CD1c-positive myeloid dendritic cell (primary cell): ENCODE measurements at regions not wholly inside any gene's neighbourhood (a gene's known extent, or its start where the extent isn't known, plus 50 kb on each side); places are given as distances from the start of the nearest gene placed in this dataset.

Source experiments
- DNase-seq: peaks from one replicate; pipeline ENCODE4 v3.0.0-alpha.2; 2016; ENCODE audit errors: extremely low spot score

- no peak for DNase-seq
Observed at GRCh38 chr10:104576611-104577010, 64.5 kb upstream of the SORCS3 start.

- DNase-seq, result no peak
Observed at GRCh38 chr10:104577163-104577562, 63.9 kb upstream of the SORCS3 start.

DNA sequence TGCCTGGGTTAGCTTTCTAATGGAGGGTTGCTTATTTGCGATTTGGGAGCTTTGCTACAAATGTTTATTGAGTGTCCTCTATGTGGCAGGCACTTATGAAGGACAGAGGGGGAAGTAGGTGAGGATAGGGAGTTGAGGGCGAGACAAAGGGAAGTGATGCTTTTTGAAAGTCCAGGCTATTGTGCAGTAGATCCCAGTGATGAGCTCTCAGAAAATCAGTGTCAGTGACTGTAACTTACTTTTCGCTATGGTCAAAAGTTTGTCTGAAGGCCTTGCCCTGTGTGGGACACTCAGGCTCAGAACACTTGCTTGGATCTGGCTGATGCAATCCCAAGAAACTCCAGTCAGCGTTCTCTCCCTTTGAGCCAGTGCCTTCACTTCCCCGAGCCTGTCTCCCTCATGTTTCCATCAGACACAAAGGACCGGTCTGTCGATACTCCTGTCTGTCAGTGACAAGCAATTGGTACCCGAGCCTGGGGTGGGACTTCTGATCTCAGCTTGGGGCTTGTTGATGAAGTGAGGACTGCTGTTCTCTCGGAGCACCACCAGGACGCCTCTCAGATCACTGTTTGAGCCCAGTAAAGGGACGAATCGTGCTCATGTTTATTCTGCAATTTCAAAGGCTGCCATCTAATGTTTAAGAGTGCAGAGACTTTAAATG is 63.1 kb upstream of the SORCS3 start:
- DNase-seq, result no peak

GRCh38 chr10:104578671-104579070 is 62.4 kb upstream of the SORCS3 start:
- no peak for DNase-seq

GRCh38 chr10:104579136-104579535 is 62.0 kb upstream of the SORCS3 start:
- DNase-seq, result no peak

GRCh38 chr10:104580321-104580720 is 60.8 kb upstream of the SORCS3 start:
- no peak for DNase-seq

DNA sequence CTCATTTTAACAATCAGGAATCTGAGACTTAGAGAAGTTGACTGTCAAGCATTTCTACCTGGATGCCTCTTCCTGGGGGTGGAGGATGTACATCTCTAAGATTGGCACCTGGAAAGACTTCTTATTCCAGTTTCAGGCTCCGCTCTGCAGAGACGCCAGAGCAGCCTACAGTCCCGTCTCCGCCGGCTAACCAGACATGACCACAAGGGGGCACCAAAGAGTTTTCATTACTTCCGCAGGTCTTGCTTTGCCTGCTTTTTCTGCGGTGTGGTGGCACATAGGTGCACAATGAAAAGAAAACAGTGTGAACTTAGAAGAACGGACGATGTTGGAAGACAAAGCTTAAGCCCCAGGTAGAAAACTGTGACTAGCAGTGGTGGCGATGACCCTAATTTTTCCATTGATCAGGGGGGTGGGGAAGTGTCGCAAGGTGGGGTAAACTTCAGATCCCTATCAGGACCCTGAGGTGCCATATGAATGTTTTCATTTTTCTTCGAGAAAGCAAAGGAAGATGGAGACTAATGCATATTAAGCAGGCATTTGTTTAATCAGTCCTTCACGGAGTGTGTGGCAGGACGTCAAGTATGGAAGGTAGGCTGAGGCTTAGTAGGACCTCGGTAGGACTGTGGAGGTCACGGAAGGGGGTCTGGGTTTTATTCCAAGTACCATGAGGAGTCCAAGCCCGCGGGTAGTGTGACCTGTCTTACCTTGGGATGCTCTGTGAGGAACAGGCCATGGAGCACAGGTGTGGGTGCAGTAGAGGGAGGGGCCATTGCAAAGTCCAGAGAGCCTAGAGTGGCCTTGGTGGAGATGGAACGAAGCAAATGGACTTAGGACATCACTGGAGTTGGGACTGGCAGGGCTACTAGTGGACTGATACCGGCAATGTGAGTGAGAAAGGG is 60.1 kb upstream of the SORCS3 start:
- peak; percentile 73 for DNase-seq

- DNase-seq, result no peak
Observed at GRCh38 chr10:104581884-104582601, 59.0 kb upstream of the SORCS3 start.

GRCh38 chr10:104582602-104582951 is 58.5 kb upstream of the SORCS3 start:
- no peak for DNase-seq

GRCh38 chr10:104582966-104583365 is 58.1 kb upstream of the SORCS3 start:
- DNase-seq, result no peak

GRCh38 chr10:104584541-104584940 is 56.5 kb upstream of the SORCS3 start:
- DNase-seq, result no peak

- no peak for DNase-seq
Observed at GRCh38 chr10:104587751-104588150, 53.3 kb upstream of the SORCS3 start.

GRCh38 chr10:104589431-104589830 is 51.7 kb upstream of the SORCS3 start:
- DNase-seq, result no peak

- no peak for DNase-seq
Observed at GRCh38 chr10:104589871-104590270, 51.2 kb upstream of the SORCS3 start.
